ENCODE measurements at regions not wholly inside any gene's neighbourhood (a gene's known extent, or its start where the extent isn't known, plus 50 kb on each side); places are given as distances from the start of the nearest gene placed in this dataset.
A peak's percentile ranks its signal among the peaks of the same experiment; 100 is the strongest.

- DNase-seq = no peak
Observed at GRCh38 chr5:5576744-5577143, 154.3 kb downstream of the ICE1 start.

GRCh38 chr5:5575461-5575860 is 153.0 kb downstream of the ICE1 start:
- no peak for DNase-seq

- no peak for DNase-seq
Observed at GRCh38 chr5:5573798-5574380, 151.4 kb downstream of the ICE1 start.

GRCh38 chr5:5572976-5573797 is 150.7 kb downstream of the ICE1 start:
- DNase-seq = no peak

GRCh38 chr5:5572010-5572865 is 149.8 kb downstream of the ICE1 start:
- peak; percentile 64 for DNase-seq

GRCh38 chr5:5570646-5571045 is 148.2 kb downstream of the ICE1 start:
- DNase-seq = no peak

- DNase-seq = no peak
Observed at GRCh38 chr5:5564898-5565297, 142.4 kb downstream of the ICE1 start.

- DNase-seq = no peak
Observed at GRCh38 chr5:5560016-5560415, 137.5 kb downstream of the ICE1 start.

GRCh38 chr5:5558638-5559527 is 136.4 kb downstream of the ICE1 start:
- no peak for DNase-seq

GRCh38 chr5:5558102-5558501 is 135.6 kb downstream of the ICE1 start:
- no peak for DNase-seq

- no peak for DNase-seq
Observed at GRCh38 chr5:5551499-5551898, 129.0 kb downstream of the ICE1 start.

- DNase-seq = no peak
Observed at GRCh38 chr5:5546408-5546807, 123.9 kb downstream of the ICE1 start.

- no peak for DNase-seq
Observed at GRCh38 chr5:5544094-5544663, 121.7 kb downstream of the ICE1 start.

- DNase-seq = no peak
Observed at GRCh38 chr5:5542654-5543053, 120.2 kb downstream of the ICE1 start.

GRCh38 chr5:5540065-5540464 is 117.6 kb downstream of the ICE1 start:
- no peak for DNase-seq

All from left hindlimb (tissue), 1 donor.